ENCODE measurements at regions not wholly inside any gene's neighbourhood (a gene's known extent, or its start where the extent isn't known, plus 50 kb on each side); places are given as distances from the start of the nearest gene placed in this dataset.

- DNase-seq: peak; percentile 84
Observed at GRCh38 chr5:160175438-160176218, 53.7 kb upstream of the FABP6 start.

- peak; percentile 58 for DNase-seq
Observed at GRCh38 chr5:160174780-160175437, 54.4 kb upstream of the FABP6 start.

GRCh38 chr5:160174290-160174689 lies 55.0 kb upstream of the FABP6 start:
- DNase-seq: no peak

GRCh38 chr5:160171666-160172065 lies 52.4 kb upstream of the PWWP2A start:
- DNase-seq: peak; percentile 62

GRCh38 chr5:160169326-160169725 lies 50.1 kb upstream of the PWWP2A start:
- no peak for DNase-seq
